H1 (cell line): ENCODE measurements at regions not wholly inside any gene's neighbourhood (a gene's known extent, or its start where the extent isn't known, plus 50 kb on each side); places are given as distances from the start of the nearest gene placed in this dataset.

Experiments used
- CTCF ChIA-PET: fragments of 300-600 bp; sonication (Branson Sonifier 250); formaldehyde crosslinking; loops from one replicate; lab custom pipeline; 2021; ENCODE audit not compliant: partially characterized antibody; lab: Charles Lee
- POLR2A ChIA-PET: fragments of 300-600 bp; sonication (Branson Sonifier 250); formaldehyde crosslinking; loops from one replicate; lab custom pipeline; 2021; ENCODE audit warnings: inconsistent platforms; ENCODE audit not compliant: partially characterized antibody; lab: Charles Lee
- DNase-seq, 2 experiments: peaks; one replicate each; pipeline versions ENCODE4 v3.0.0 to v3.0.0-alpha.2; 2010 to 2022; ENCODE audit warnings: low spot score in 2 of 2, low read depth in 1 of 2, mixed read lengths in 1 of 2
- FAIRE-seq: peaks from 2 replicates; lab custom pipeline; 2011; peaks lifted over from hg19 to GRCh38; lab: Jason Lieb, UNC
- H2AFZ ChIP-seq: 2 replicates; pipeline ENCODE4 v1.8.1; 2012; ENCODE audit warnings: low read length, inconsistent platforms
- H2AK5ac ChIP-seq: 2 replicates; pipeline ENCODE4 v1.6.1; 2013; ENCODE audit warnings: low read depth, low read length
- H2BK120ac ChIP-seq: replicated peaks from 2 replicates; pipeline ENCODE3; 2013; ENCODE audit warnings: low read depth, low read length, inconsistent platforms
- H2BK12ac ChIP-seq: 2 replicates; pipeline ENCODE4 v1.6.1; 2013; ENCODE audit warnings: low read depth, low read length
- H2BK15ac ChIP-seq: 2 replicates; pipeline ENCODE4 v1.6.1; 2013; ENCODE audit warnings: low read length
- H2BK20ac ChIP-seq: 2 replicates; pipeline ENCODE4 v1.6.1; 2013; ENCODE audit warnings: low read length
- H2BK5ac ChIP-seq: 2 replicates; pipeline ENCODE4 v1.6.1; 2013; ENCODE audit warnings: low read depth, low read length
- H3K14ac ChIP-seq: 2 replicates; pipeline ENCODE4 v1.6.1; 2013; ENCODE audit warnings: inconsistent platforms; ENCODE audit not compliant: insufficient read length
- H3K18ac ChIP-seq: 2 replicates; pipeline ENCODE4 v1.6.1; 2013; ENCODE audit warnings: low read length; ENCODE audit errors: extremely low read depth
- H3K23ac ChIP-seq: 2 replicates; pipeline ENCODE4 v1.6.1; 2013; ENCODE audit warnings: inconsistent platforms; ENCODE audit not compliant: insufficient read length
- H3K23me2 ChIP-seq: 2 replicates; pipeline ENCODE4 v1.6.1; 2013; ENCODE audit warnings: low read depth, low read length
- H3K27ac ChIP-seq: 2 replicates; pipeline ENCODE4 v1.6.1; 2011; ENCODE audit warnings: low read depth, low read length, inconsistent platforms
- H3K27me3 ChIP-seq, 4 experiments: replicated peaks in 1 of 4; 1 replicate in 1 of 4; 2 replicates in 3 of 4; pipeline versions ENCODE4 v1.6.1 to v1.8.1; 2011 to 2013; ENCODE audit warnings: low read length in 3 of 4, mild to moderate bottlenecking in 3 of 4, inconsistent platforms in 2 of 4, mixed read lengths in 2 of 4, moderate library complexity in 1 of 4; ENCODE audit not compliant: control insufficient read depth in 3 of 4, insufficient read depth in 3 of 4; ENCODE audit errors: extremely low read depth in 1 of 4
- H3K36me3 ChIP-seq, 4 experiments: 2 replicates each; pipeline versions ENCODE4 v1.6.1 to v1.8.1; 2011 to 2013; ENCODE audit warnings: mild to moderate bottlenecking in 4 of 4, low read length in 3 of 4, moderate library complexity in 2 of 4, control low read depth in 1 of 4, inconsistent platforms in 1 of 4; ENCODE audit not compliant: insufficient read depth in 4 of 4, control insufficient read depth in 2 of 4
- H3K4ac ChIP-seq: replicated peaks from 2 replicates; pipeline ENCODE3; 2013; ENCODE audit warnings: low read length, low read depth, mixed read lengths, inconsistent platforms; ENCODE audit not compliant: insufficient read length
- H3K4me1 ChIP-seq, 4 experiments: replicated peaks in 1 of 4; 1 replicate in 1 of 4; 2 replicates in 3 of 4; pipeline versions ENCODE4 v1.6.1 to v1.8.1; 2011 to 2013; ENCODE audit warnings: low read length in 3 of 4, inconsistent platforms in 2 of 4, mixed read lengths in 1 of 4; ENCODE audit not compliant: insufficient read depth in 4 of 4, control insufficient read depth in 3 of 4
- H3K4me2 ChIP-seq, 2 experiments: 2 replicates each; pipeline versions ENCODE4 v1.6.1 to v1.8.1; 2011 to 2013; ENCODE audit warnings: low read depth in 2 of 2, low read length in 2 of 2, control low read depth in 1 of 2, inconsistent platforms in 1 of 2, mild to moderate bottlenecking in 1 of 2; ENCODE audit not compliant: insufficient read depth in 1 of 2
- H3K4me3 ChIP-seq, 4 experiments: fragments of 200-600, 300-600 bp in 1 of 4; sonication (generic), shearing (Covaris generic), sonication (Bioruptor Twin) in 1 of 4; 2 replicates each; pipeline versions ENCODE4 v1.5.1 to v1.8.1; 2011 to 2016; ENCODE audit warnings: low read length in 4 of 4, low read depth in 3 of 4, control low read depth in 2 of 4, inconsistent platforms in 2 of 4, mild to moderate bottlenecking in 2 of 4, mixed read lengths in 1 of 4, moderate library complexity in 1 of 4; ENCODE audit not compliant: insufficient read depth in 2 of 4; ENCODE audit errors: extremely low read depth in 1 of 4
- H3K56ac ChIP-seq: replicated peaks from 2 replicates; pipeline ENCODE3; 2013; ENCODE audit warnings: low read depth, mild to moderate bottlenecking, mixed read lengths, low read length, inconsistent platforms; ENCODE audit not compliant: insufficient read length
- H3K79me1 ChIP-seq: 2 replicates; pipeline ENCODE4 v1.6.1; 2013; ENCODE audit warnings: low read depth, low read length, control low read depth
- H3K79me2 ChIP-seq, 2 experiments: 2 replicates each; pipeline versions ENCODE4 v1.6.1 to v1.8.1; 2012 to 2013; ENCODE audit warnings: low read length in 2 of 2, mild to moderate bottlenecking in 2 of 2, inconsistent platforms in 1 of 2; ENCODE audit not compliant: insufficient read depth in 2 of 2, control insufficient read depth in 1 of 2
- H3K9ac ChIP-seq, 4 experiments: replicated peaks in 1 of 4; 1 replicate in 1 of 4; 2 replicates in 3 of 4; pipeline versions ENCODE4 v1.6.1 to v1.8.1; 2011 to 2013; ENCODE audit warnings: low read depth in 3 of 4, low read length in 3 of 4, control low read depth in 2 of 4, mild to moderate bottlenecking in 2 of 4, moderate library complexity in 2 of 4, inconsistent platforms in 1 of 4; ENCODE audit errors: extremely low read depth in 1 of 4
- H3K9me3 ChIP-seq, 2 experiments: 2 replicates each; pipeline versions ENCODE4 v1.6.1 to v1.8.1; 2012 to 2013; ENCODE audit warnings: mild to moderate bottlenecking in 2 of 2, moderate library complexity in 2 of 2, control low read depth in 1 of 2, inconsistent platforms in 1 of 2, low read depth in 1 of 2, low read length in 1 of 2, mixed read lengths in 1 of 2; ENCODE audit not compliant: insufficient read depth in 2 of 2
- H4K20me1 ChIP-seq, 2 experiments: replicated peaks in 1 of 2; 2 replicates each; pipeline versions ENCODE3 to v1.8.1; 2011 to 2013; ENCODE audit warnings: inconsistent platforms in 2 of 2, low read length in 2 of 2, mild to moderate bottlenecking in 1 of 2; ENCODE audit not compliant: insufficient read depth in 2 of 2, control insufficient read depth in 1 of 2
- H4K5ac ChIP-seq: 2 replicates; pipeline ENCODE4 v1.6.1; 2013; ENCODE audit warnings: low read length, low read depth, mixed read lengths, inconsistent platforms; ENCODE audit not compliant: insufficient read length
- H4K8ac ChIP-seq: 2 replicates; pipeline ENCODE4 v1.8.0; 2013; ENCODE audit warnings: mild to moderate bottlenecking, moderate library complexity, low read length, inconsistent platforms; ENCODE audit not compliant: insufficient read depth; ENCODE audit errors: extremely low read depth
- H4K91ac ChIP-seq: replicated peaks from 2 replicates; pipeline ENCODE3; 2013; ENCODE audit warnings: low read length, mixed read lengths, inconsistent platforms; ENCODE audit not compliant: insufficient read length
- HDAC2 ChIP-seq, 2 experiments: fragments of 300-600 bp in 1 of 2; sonication (generic) in 1 of 2; IDR thresholded peaks; 2 replicates each; pipeline ENCODE4 v1.6.1; 2011 to 2012; ENCODE audit warnings: low read depth in 2 of 2, low read length in 2 of 2, mild to moderate bottlenecking in 2 of 2, moderate library complexity in 2 of 2, borderline replicate concordance in 1 of 2, inconsistent platforms in 1 of 2
- SUZ12 ChIP-seq: fragments of 200-600 bp; sonication (generic); IDR thresholded peaks from 2 replicates; pipeline ENCODE4 v1.6.1; 2012; ENCODE audit warnings: mild to moderate bottlenecking, inconsistent platforms, low read length, moderate library complexity, mixed read lengths
- TCF12 ChIP-seq: IDR thresholded peaks from 2 replicates; pipeline ENCODE4 v1.6.1; 2011; ENCODE audit warnings: low read depth, mild to moderate bottlenecking, low read length
- WGBS, 2 experiments: shearing (Covaris generic) in 1 of 2; methylation state at CpG; one replicate each; pipeline versions ENCODE4 v1.1.6 to v1.1.7; 2013 to 2015; ENCODE audit warnings: low lambda C conversion rate in 2 of 2, mixed read lengths in 2 of 2, inconsistent platforms in 1 of 2, low coverage in 1 of 2, missing lambda C conversion rate in 1 of 2; ENCODE audit not compliant: insufficient replicate concordance in 2 of 2, insufficient coverage in 1 of 2, insufficient read length in 1 of 2; ENCODE audit errors: extremely low coverage in 1 of 2, missing lambda C conversion rate in 1 of 2; 5-methylcytosine and 5-hydroxymethylcytosine counted together

GRCh38 chr4:115950806-115951205 is 837.4 kb upstream of the NDST4 start:
- Histone ChIP-seq H3K9me3 (no peaks in the 10 kb centered on the region), H2BK20ac (no peak overlapping the region), H3K36me3 (no peaks in the 10 kb centered on the region), H3K18ac (no peak overlapping the region), H2BK12ac (no peak overlapping the region), H2BK5ac (no peak overlapping the region), H2AFZ (no peak overlapping the region), H3K4ac (no peak overlapping the region), H3K23me2 (no peaks in the 10 kb centered on the region), H4K5ac (no peak overlapping the region), H3K79me1 (no peaks in the 10 kb centered on the region), H3K23ac (no peak overlapping the region), H3K4me3 (no peak overlapping the region), H3K9ac (no peak overlapping the region), H4K20me1 (no peaks in the 10 kb centered on the region), H4K91ac (no peak overlapping the region), H4K8ac (no peak overlapping the region), H3K79me2 (no peaks in the 10 kb centered on the region), H3K4me2 (no peak overlapping the region), H3K56ac (no peak overlapping the region), H2AK5ac (no peak overlapping the region), H3K14ac (no peak overlapping the region), H2BK15ac (no peak overlapping the region), H3K27me3 (no peaks in the 10 kb centered on the region), H3K27ac (no peak overlapping the region), H3K4me1 (no peaks in the 10 kb centered on the region), H2BK120ac (no peak overlapping the region)
- CTCF ChIA-PET: no interaction called here
- DNase-seq (no peak), FAIRE-seq (no peak)
- TF ChIP-seq SUZ12 (no peak), HDAC2 (IDR thresholded peaks at IDR 0.05; ENCODE audit: borderline replicate concordance in 1 of 2, low read depth in 2 of 2, low read length in 2 of 2) (no peak), TCF12 (no peak)
- POLR2A ChIA-PET: no interaction called here
- 90% methylated on average over 10 of the region's 10 CpGs; no CpG with 5 or more reads in 1 of the 2 experiments for WGBS, 2 experiments
